Central memory CD8-positive, alpha-beta T cell (primary cell): ENCODE measurements at regions not wholly inside any gene's neighbourhood (a gene's known extent, or its start where the extent isn't known, plus 50 kb on each side); places are given as distances from the start of the nearest gene placed in this dataset.

ENCODE experiments used
- ATAC-seq: fragments of 150-1000 bp; cut with Tn5 transposase; replicated peaks from 2 replicates; pipeline ENCODE4 v1.10.0; 2022; ENCODE audit warnings: mild to moderate bottlenecking, moderate FRiP score, moderate number of reproducible peaks; ENCODE audit not compliant: poor library complexity, severe bottlenecking; ENCODE audit errors: extremely low read depth
- DNase-seq, 2 donors: peaks; one replicate each; pipeline ENCODE4 v3.0.0; 2021; ENCODE audit warnings: low spot score in 2 of 2
- H3K27ac Mint-ChIP-seq: one replicate; pipeline ENCODE4 v1.8.0; 2022; ENCODE audit warnings: low read depth, mild to moderate bottlenecking, moderate library complexity, mixed read lengths
- H3K27me3 Mint-ChIP-seq: one replicate; pipeline ENCODE4 v1.8.0; 2022; ENCODE audit warnings: mixed read lengths
- H3K36me3 Mint-ChIP-seq: one replicate; pipeline ENCODE4 v1.8.0; 2022; ENCODE audit warnings: mild to moderate bottlenecking, moderate library complexity, mixed read lengths; ENCODE audit not compliant: insufficient read depth
- H3K4me1 Mint-ChIP-seq: one replicate; pipeline ENCODE4 v1.8.0; 2022; ENCODE audit warnings: mixed read lengths
- H3K4me3 Mint-ChIP-seq: one replicate; pipeline ENCODE4 v1.8.0; 2022; ENCODE audit warnings: mild to moderate bottlenecking, moderate library complexity, mixed read lengths
- H3K9me3 Mint-ChIP-seq: one replicate; pipeline ENCODE4 v1.8.0; 2022; ENCODE audit warnings: mixed read lengths

GRCh38 chr5:115391780-115392179 lies 95.3 kb upstream of the CCDC112 start:
- no peaks in the 10 kb centered on the region for H3K9me3 Mint-ChIP-seq
- H3K4me3 Mint-ChIP-seq: no peak overlapping the region
- H3K27ac Mint-ChIP-seq: no peak overlapping the region
- no peaks in the 10 kb centered on the region for H3K4me1 Mint-ChIP-seq
- H3K27me3 Mint-ChIP-seq: no peaks in the 10 kb centered on the region
- ATAC-seq: no peak
- no peak for DNase-seq
- peaks cover 2% of the 10 kb centered on the region for H3K36me3 Mint-ChIP-seq

GRCh38 chr5:115389799-115390382 lies 93.4 kb upstream of the CCDC112 start:
- H3K36me3 Mint-ChIP-seq: no peaks in the 10 kb centered on the region
- ATAC-seq: no peak
- H3K27ac Mint-ChIP-seq: no peak overlapping the region
- H3K9me3 Mint-ChIP-seq: no peaks in the 10 kb centered on the region
- H3K4me1 Mint-ChIP-seq: no peaks in the 10 kb centered on the region
- DNase-seq: no peak
- H3K4me3 Mint-ChIP-seq: no peak overlapping the region
- H3K27me3 Mint-ChIP-seq: no peaks in the 10 kb centered on the region

- Mint-ChIP-seq H3K36me3 (no peaks in the 10 kb centered on the region), H3K4me1 (no peaks in the 10 kb centered on the region), H3K27me3 (no peaks in the 10 kb centered on the region), H3K4me3 (no peak overlapping the region), H3K27ac (no peak overlapping the region), H3K9me3 (no peaks in the 10 kb centered on the region)
- no peak for ATAC-seq
- no peak for DNase-seq
Measured at GRCh38 chr5:115389034-115389798, 92.8 kb upstream of the CCDC112 start.

GRCh38 chr5:115388240-115388639 lies 91.8 kb upstream of the CCDC112 start:
- Mint-ChIP-seq H3K27ac (no peak overlapping the region), H3K4me3 (no peak overlapping the region), H3K4me1 (no peaks in the 10 kb centered on the region), H3K9me3 (no peaks in the 10 kb centered on the region), H3K36me3 (no peaks in the 10 kb centered on the region), H3K27me3 (no peaks in the 10 kb centered on the region)
- ATAC-seq (no peak), DNase-seq (no peak)

- H3K27me3 Mint-ChIP-seq: no peaks in the 10 kb centered on the region
- no peaks in the 10 kb centered on the region for H3K4me1 Mint-ChIP-seq
- DNase-seq (no peak), ATAC-seq (no peak)
- no peak overlapping the region for H3K27ac Mint-ChIP-seq
- H3K4me3 Mint-ChIP-seq: no peak overlapping the region
- no peaks in the 10 kb centered on the region for H3K9me3 Mint-ChIP-seq
- no peaks in the 10 kb centered on the region for H3K36me3 Mint-ChIP-seq
Measured at GRCh38 chr5:115387816-115388215, 91.4 kb upstream of the CCDC112 start.

GRCh38 chr5:115386657-115387056 lies 90.2 kb upstream of the CCDC112 start:
- no peak for ATAC-seq
- no peak overlapping the region for H3K27ac Mint-ChIP-seq
- H3K27me3 Mint-ChIP-seq: no peaks in the 10 kb centered on the region
- H3K36me3 Mint-ChIP-seq: no peaks in the 10 kb centered on the region
- no peaks in the 10 kb centered on the region for H3K9me3 Mint-ChIP-seq
- no peaks in the 10 kb centered on the region for H3K4me1 Mint-ChIP-seq
- H3K4me3 Mint-ChIP-seq: no peak overlapping the region
- DNase-seq: no peak

- DNase-seq: no peak
- no peak for ATAC-seq
- H3K9me3 Mint-ChIP-seq: no peaks in the 10 kb centered on the region
- no peak overlapping the region for H3K27ac Mint-ChIP-seq
- H3K4me3 Mint-ChIP-seq: no peak overlapping the region
- H3K4me1 Mint-ChIP-seq: no peaks in the 10 kb centered on the region
- H3K36me3 Mint-ChIP-seq: no peaks in the 10 kb centered on the region
- no peaks in the 10 kb centered on the region for H3K27me3 Mint-ChIP-seq
Measured at GRCh38 chr5:115384587-115385375, 88.3 kb upstream of the CCDC112 start.

- no peak for ATAC-seq
- Mint-ChIP-seq H3K36me3 (no peaks in the 10 kb centered on the region), H3K4me1 (peaks cover 3% of the 10 kb centered on the region), H3K27ac (no peak overlapping the region), H3K27me3 (no peaks in the 10 kb centered on the region), H3K9me3 (no peaks in the 10 kb centered on the region), H3K4me3 (no peak overlapping the region)
- no peak for DNase-seq
Measured at GRCh38 chr5:115382989-115383388, 86.5 kb upstream of the CCDC112 start.

- ATAC-seq: no peak
- no peak for DNase-seq
- H3K9me3 Mint-ChIP-seq: no peaks in the 10 kb centered on the region
- no peaks in the 10 kb centered on the region for H3K27me3 Mint-ChIP-seq
- H3K27ac Mint-ChIP-seq: no peak overlapping the region
- H3K4me3 Mint-ChIP-seq: no peak overlapping the region
- H3K4me1 Mint-ChIP-seq: peaks cover 11% of the 10 kb centered on the region
- H3K36me3 Mint-ChIP-seq: no peaks in the 10 kb centered on the region
Measured at GRCh38 chr5:115381911-115382662, 85.6 kb upstream of the CCDC112 start.

- Mint-ChIP-seq H3K4me1 (peaks cover 11% of the 10 kb centered on the region), H3K36me3 (no peaks in the 10 kb centered on the region), H3K27ac (no peak overlapping the region), H3K4me3 (no peak overlapping the region), H3K9me3 (no peaks in the 10 kb centered on the region), H3K27me3 (no peaks in the 10 kb centered on the region)
- ATAC-seq (peak; percentile 41), DNase-seq (no peak)
Measured at GRCh38 chr5:115379622-115380344, 83.3 kb upstream of the CCDC112 start.

- H3K9me3 Mint-ChIP-seq: no peaks in the 10 kb centered on the region
- DNase-seq (no peak), ATAC-seq (no peak)
- H3K36me3 Mint-ChIP-seq: no peaks in the 10 kb centered on the region
- H3K27ac Mint-ChIP-seq: no peak overlapping the region
- H3K4me3 Mint-ChIP-seq: no peak overlapping the region
- peaks cover 11% of the 10 kb centered on the region for H3K4me1 Mint-ChIP-seq
- H3K27me3 Mint-ChIP-seq: no peaks in the 10 kb centered on the region
Measured at GRCh38 chr5:115378754-115379153, 82.3 kb upstream of the CCDC112 start.
